ENCODE measurements at regions not wholly inside any gene's neighbourhood (a gene's known extent, or its start where the extent isn't known, plus 50 kb on each side); places are given as distances from the start of the nearest gene placed in this dataset.

- H3K27ac ChIP-seq, result no peak overlapping the region
- no peak for DNase-seq (ENCODE audit: low read depth, low spot score)
These were observed 220.2 kb downstream of the CTTN start for GRCh38 chr11:70618431-70619101.

DNA sequence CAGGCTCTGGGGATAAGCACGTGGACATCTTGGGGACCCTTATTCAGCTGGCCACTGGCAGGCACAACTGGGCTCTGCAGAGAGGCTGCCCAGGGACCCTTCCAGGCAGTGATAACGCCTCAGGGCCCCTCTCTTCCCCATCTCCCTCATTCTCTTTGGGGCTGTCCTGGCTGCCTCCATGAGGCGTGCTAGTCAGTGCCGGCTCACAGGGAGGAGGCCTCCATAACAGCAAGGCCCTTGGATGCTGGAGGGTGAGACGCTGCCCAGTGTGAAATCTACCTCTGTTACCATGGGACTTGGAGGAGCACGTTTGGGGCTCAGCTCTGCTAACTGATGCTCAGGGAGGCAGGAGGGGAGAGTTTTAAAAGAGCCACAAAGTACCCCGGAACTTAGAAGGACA is 221.3 kb downstream of the CTTN start:
- no peak overlapping the region for H3K27ac ChIP-seq
- no peak for DNase-seq (ENCODE audit: low read depth, low spot score)

- no peak overlapping the region for H3K27ac ChIP-seq
- DNase-seq (ENCODE audit: low read depth, low spot score), result no peak
These were observed 222.3 kb downstream of the CTTN start for GRCh38 chr11:70620510-70621184.

DNA sequence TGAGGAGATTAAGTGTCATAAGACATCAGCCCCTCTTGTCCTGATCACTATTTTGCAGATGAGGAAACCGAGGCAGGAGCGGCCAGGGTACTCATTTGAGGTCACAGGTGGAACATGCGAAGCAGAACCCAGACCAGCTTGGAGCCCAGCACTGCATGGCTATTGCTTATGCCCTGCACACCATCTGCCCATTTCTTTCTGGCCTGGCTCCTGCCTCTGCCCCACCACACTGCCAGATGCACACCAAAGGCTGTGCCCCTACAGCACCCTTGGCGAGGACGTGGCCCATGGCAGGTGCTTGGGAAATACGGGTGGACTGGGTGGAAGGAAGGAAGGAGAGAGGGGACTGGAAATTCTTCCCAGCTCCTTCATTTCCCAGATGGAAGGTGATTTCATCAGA is 222.9 kb downstream of the CTTN start:
- H3K27ac ChIP-seq, result no peak overlapping the region
- DNase-seq (ENCODE audit: low read depth, low spot score), result no peak

DNA sequence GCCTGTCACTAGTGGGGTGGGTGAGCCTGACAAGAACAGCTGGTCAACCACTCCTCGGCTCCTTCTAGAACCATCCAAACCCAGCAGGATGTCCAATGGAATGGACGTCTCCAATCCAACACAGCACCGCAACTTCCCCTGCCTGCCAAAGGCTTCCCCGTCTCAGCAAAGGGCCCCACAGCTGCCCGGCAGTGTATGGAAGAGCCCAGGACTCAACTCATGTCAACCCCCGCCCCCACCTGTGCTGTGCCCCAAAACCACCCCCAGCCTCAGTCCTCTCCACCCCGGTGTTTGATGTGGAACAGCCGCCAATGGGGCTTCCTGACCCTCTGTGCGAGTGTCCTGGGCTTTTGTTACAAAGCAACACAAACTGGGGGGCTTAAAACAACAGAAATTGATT is 223.8 kb downstream of the CTTN start:
- no peak for DNase-seq (ENCODE audit: low read depth, low spot score)
- H3K27ac ChIP-seq, result no peak overlapping the region

DNA sequence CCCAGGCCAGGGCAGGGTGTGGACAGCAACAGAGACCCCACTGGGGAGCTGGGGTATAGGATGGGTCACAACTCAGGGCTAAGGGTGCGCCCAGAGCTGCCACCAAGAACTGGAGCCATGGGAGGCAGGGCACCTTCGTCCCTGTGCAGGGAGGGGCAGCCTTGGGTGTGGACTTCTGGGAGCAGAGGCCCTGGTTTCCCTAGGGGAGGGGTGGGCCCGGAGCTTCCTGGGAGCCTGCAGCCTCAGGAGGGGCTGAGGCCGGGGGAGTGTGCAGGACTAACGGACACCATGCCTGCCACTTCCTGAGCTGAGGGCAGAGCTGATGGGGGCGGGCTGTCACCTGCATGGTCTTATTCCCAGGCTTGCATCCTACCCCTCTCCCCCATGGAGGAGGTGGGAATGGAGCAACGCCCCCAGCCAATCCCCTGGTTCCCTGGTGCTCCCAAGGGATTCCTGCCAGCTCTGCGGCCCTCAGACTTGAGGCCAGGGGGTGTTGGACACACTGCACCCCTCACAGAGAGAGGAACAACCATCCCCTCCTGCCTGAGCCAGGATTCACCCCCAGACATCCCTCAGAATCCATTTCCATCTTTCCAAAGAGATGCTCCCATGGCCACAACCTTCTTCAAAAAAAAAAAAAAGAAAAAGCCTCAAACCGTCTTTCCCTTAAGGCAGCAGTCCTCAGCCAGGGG is 225.7 kb downstream of the CTTN start:
- no peak for DNase-seq (ENCODE audit: low read depth, low spot score)
- H3K27ac ChIP-seq, result no peak overlapping the region

GRCh38 chr11:70624598-70624993 is 226.3 kb downstream of the CTTN start:
- DNase-seq (ENCODE audit: low read depth, low spot score), result no peak
- H3K27ac ChIP-seq, result no peak overlapping the region

- H3K27ac ChIP-seq, result no peak overlapping the region
- DNase-seq (ENCODE audit: low read depth, low spot score), result no peak
These were observed 226.7 kb downstream of the CTTN start for GRCh38 chr11:70625051-70625450.

GRCh38 chr11:70625582-70626518 is 227.5 kb downstream of the CTTN start:
- DNase-seq (ENCODE audit: low read depth, low spot score), result no peak
- H3K27ac ChIP-seq, result no peak overlapping the region

DNA sequence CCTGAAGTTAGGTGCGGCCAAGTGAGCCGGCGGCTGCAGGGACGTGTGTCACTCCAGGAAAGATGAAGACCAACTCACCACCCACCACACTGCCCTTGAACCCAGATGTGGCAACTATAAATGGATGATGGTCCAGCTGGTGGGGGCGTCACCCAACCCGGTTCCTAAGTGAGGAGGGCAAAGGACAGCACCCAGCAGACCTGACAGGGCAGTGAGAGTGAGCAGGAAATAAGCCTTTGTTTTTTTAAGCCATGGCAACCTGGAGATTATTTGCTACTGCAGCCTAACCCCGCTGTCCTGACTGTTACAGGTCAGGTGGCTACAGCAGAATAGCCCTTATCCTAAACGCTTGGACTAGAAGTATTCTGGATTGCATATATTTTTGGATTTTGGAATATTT is 228.9 kb downstream of the CTTN start:
- no peak overlapping the region for H3K27ac ChIP-seq
- DNase-seq (ENCODE audit: low read depth, low spot score), result no peak

- no peak overlapping the region for H3K27ac ChIP-seq
- DNase-seq (ENCODE audit: low read depth, low spot score), result no peak
These were observed 230.0 kb downstream of the CTTN start for GRCh38 chr11:70628176-70628854.

- H3K27ac ChIP-seq, result no peak overlapping the region
- no peak for DNase-seq (ENCODE audit: low read depth, low spot score)
These were observed 230.8 kb downstream of the CTTN start for GRCh38 chr11:70628855-70629844.

DNA sequence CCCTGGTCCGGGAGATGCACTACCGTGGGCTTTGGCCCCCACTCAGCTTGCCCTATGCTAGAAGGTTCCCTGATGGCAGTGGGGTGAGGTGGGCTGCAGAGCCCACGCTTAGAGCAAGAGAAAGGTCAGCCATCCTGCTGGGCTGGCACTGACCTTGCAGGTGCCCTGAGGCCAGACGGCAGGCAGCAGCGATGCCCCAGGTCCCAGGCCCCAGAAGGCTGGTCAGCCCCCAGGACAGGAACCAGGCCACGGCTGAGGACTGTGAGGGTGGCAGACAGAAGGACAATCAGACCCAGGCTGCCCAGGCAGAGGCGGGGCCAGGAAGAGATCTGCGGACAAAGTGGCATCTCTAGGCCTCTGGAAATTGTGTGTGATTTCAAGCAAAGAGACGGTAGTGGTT is 231.7 kb downstream of the CTTN start:
- DNase-seq (ENCODE audit: low read depth, low spot score), result no peak
- no peak overlapping the region for H3K27ac ChIP-seq

- no peak for DNase-seq (ENCODE audit: low read depth, low spot score)
These were observed 232.7 kb downstream of the CTTN start for GRCh38 chr11:70630816-70631623.

DNA sequence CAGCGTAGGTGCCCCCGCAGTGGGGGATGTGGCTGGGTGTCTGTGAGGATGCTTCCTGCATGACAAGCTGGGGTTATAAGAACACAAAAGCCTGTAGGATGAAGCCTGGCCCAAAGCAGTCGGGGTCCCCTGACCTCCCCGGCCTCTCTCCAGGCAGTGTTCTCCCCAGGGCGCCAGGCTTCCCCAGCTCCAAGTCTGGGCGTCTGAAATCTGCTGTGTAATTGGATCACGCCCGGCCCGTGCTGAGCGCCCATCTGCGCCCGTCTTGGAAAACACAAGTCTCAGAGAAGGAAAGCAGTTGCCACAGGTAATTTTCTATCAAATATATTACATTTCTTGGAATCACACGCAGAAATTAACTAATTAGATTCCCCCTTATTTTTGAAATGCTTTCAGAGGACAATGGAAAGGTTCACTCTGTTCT is 233.3 kb downstream of the CTTN start:
- H3K27ac ChIP-seq, result no peak overlapping the region
- no peak for DNase-seq (ENCODE audit: low read depth, low spot score)

More at GRCh38 chr11:70630816-70631623, 232.7 kb downstream of the CTTN start:
- no peak overlapping the region for H3K27ac ChIP-seq

GRCh38 chr11:70633610-70634009 is 235.3 kb downstream of the CTTN start:
- no peak overlapping the region for H3K27ac ChIP-seq
- no peak for DNase-seq (ENCODE audit: low read depth, low spot score)

- H3K27ac ChIP-seq, result no peak overlapping the region
- DNase-seq (ENCODE audit: low read depth, low spot score), result no peak
These were observed 238.3 kb downstream of the CTTN start for GRCh38 chr11:70636659-70637058.

Measured in epithelial cell of prostate (primary cell).